HCT116 (cell line): ENCODE measurements at regions not wholly inside any gene's neighbourhood (a gene's known extent, or its start where the extent isn't known, plus 50 kb on each side); places are given as distances from the start of the nearest gene placed in this dataset.

ENCODE experiments used
- ATAC-seq: fragments of 200-7000 bp; cut with Tn5 transposase; 2 replicates; pipeline ENCODE4 v1.9.1; 2020; ENCODE audit warnings: mild to moderate bottlenecking, moderate library complexity
- BruUV-seq: library from RNA; stranded (reverse); fragments of 400-500 nt; replicated peaks from 2 replicates; lab custom pipeline; 2021; lab: Mats Ljungman, UMichigan
- CTCF ChIA-PET: fragments of 300-600 bp; sonication (Branson Sonifier 250); formaldehyde crosslinking; loops from one replicate; lab custom pipeline; 2021; ENCODE audit warnings: antibody characterized with exemption; lab: Charles Lee
- POLR2A ChIA-PET: fragments of 300-600, 350-600 bp; sonication (Branson Sonifier 250); formaldehyde crosslinking; loops from one replicate; lab custom pipeline; 2021; ENCODE audit warnings: antibody characterized with exemption; lab: Charles Lee
- RAD21 ChIA-PET, 2 experiments: fragments of 300-600 bp; sonication (Branson Sonifier 250); formaldehyde crosslinking; loops; one replicate each; lab custom pipeline; 2023; ENCODE audit warnings: low total read pairs in 2 of 2; ENCODE audit not compliant: uncharacterized antibody in 2 of 2, unreplicated experiment in 2 of 2, low non-redundant PET in 1 of 2; lab: Charles Lee
- DNase-seq: peaks from one replicate; pipeline ENCODE4 v3.0.0-alpha.2; 2010; ENCODE audit warnings: low read depth, low spot score
- H2AFZ ChIP-seq: fragments of 200-600 bp; shearing (Covaris generic), sonication (generic); 2 replicates; pipeline ENCODE4 v1.6.1; 2017; ENCODE audit warnings: low read depth, mixed run types, mixed read lengths, antibody characterized with exemption, low read length; ENCODE audit not compliant: poor library complexity, severe bottlenecking
- H3K27ac ChIP-seq: 2 replicates; pipeline ENCODE4 v1.5.1; 2012; ENCODE audit warnings: low read depth, low read length
- H3K27me3 ChIP-seq: fragments of 200-600 bp; sonication (generic); 2 replicates; pipeline ENCODE4 v1.6.1; 2016; ENCODE audit warnings: mixed run types, low read length, mixed read lengths; ENCODE audit not compliant: insufficient read depth
- H3K36me3 ChIP-seq, 2 experiments: fragments of 200-500 bp in 1 of 2; fragments of 200-600 bp in 1 of 2; sonication (Bioruptor generic) in 1 of 2; sonication (generic) in 1 of 2; 2 replicates each; pipeline versions ENCODE4 v1.5.1 to v1.6.1; 2014 to 2016; ENCODE audit warnings: low read length in 2 of 2, inconsistent platforms in 1 of 2, mixed read lengths in 1 of 2, mixed run types in 1 of 2; ENCODE audit not compliant: insufficient read depth in 2 of 2, control insufficient read depth in 1 of 2
- H3K4me1 ChIP-seq, 2 experiments: fragments of 200-600 bp in 1 of 2; sonication (generic) in 1 of 2; 2 replicates each; pipeline versions ENCODE4 v1.5.1 to v1.6.1; 2012 to 2017; ENCODE audit warnings: low read length in 2 of 2, inconsistent platforms in 1 of 2, mild to moderate bottlenecking in 1 of 2, mixed read lengths in 1 of 2, mixed run types in 1 of 2, moderate library complexity in 1 of 2; ENCODE audit not compliant: insufficient read depth in 2 of 2, control insufficient read depth in 1 of 2
- H3K4me2 ChIP-seq: fragments of 200-600 bp; sonication (generic); 2 replicates; pipeline ENCODE4 v1.6.1; 2017; ENCODE audit warnings: mixed run types, low read length, mixed read lengths
- H3K4me3 ChIP-seq, 2 experiments: fragments of 200-600 bp in 1 of 2; sonication (generic) in 1 of 2; replicated peaks in 1 of 2; 2 replicates each; pipeline ENCODE4 v1.5.1; 2011 to 2016; ENCODE audit warnings: low read length in 2 of 2, control low read depth in 1 of 2, low read depth in 1 of 2, mild to moderate bottlenecking in 1 of 2, mixed read lengths in 1 of 2, mixed run types in 1 of 2
- H3K79me2 ChIP-seq: fragments of 200-600 bp; sonication (generic); 2 replicates; pipeline ENCODE4 v1.6.1; 2017; ENCODE audit warnings: mild to moderate bottlenecking, mixed run types, low read length, moderate library complexity, mixed read lengths; ENCODE audit not compliant: insufficient read depth
- H3K9ac ChIP-seq: fragments of 200-600 bp; sonication (generic); 2 replicates; pipeline ENCODE4 v1.6.1; 2016; ENCODE audit warnings: low read length, mixed read lengths
- H3K9me2 ChIP-seq: fragments of 200-600 bp; sonication (generic), shearing (Covaris generic); 2 replicates; pipeline ENCODE4 v1.6.1; 2017; ENCODE audit warnings: mixed run types, mild to moderate bottlenecking, moderate library complexity; ENCODE audit not compliant: insufficient read depth
- H3K9me3 ChIP-seq, 2 experiments: fragments of 200-500 bp in 1 of 2; fragments of 200-600 bp in 1 of 2; sonication (Bioruptor generic) in 1 of 2; sonication (generic) in 1 of 2; 2 replicates each; pipeline ENCODE4 v1.6.1; 2014 to 2017; ENCODE audit warnings: low read length in 2 of 2, mixed read lengths in 2 of 2, inconsistent platforms in 1 of 2, low read depth in 1 of 2, mild to moderate bottlenecking in 1 of 2, mixed run types in 1 of 2, moderate library complexity in 1 of 2; ENCODE audit not compliant: control insufficient read depth in 1 of 2, insufficient read depth in 1 of 2
- H4K20me1 ChIP-seq: fragments of 200-600 bp; sonication (generic), shearing (Covaris generic); 2 replicates; pipeline ENCODE4 v1.6.1; 2017; ENCODE audit warnings: mixed run types, mild to moderate bottlenecking, moderate library complexity; ENCODE audit not compliant: insufficient read depth
- CEBPB ChIP-seq: IDR thresholded peaks from 2 replicates; pipeline ENCODE4 v1.6.1; 2012; ENCODE audit warnings: low read depth
- CTCF ChIP-seq, 3 experiments: fragments of 200-600 bp in 1 of 3; sonication (generic) in 1 of 3; IDR thresholded peaks in 2 of 3; conservative IDR thresholded peaks in 1 of 3; 2 replicates each; pipeline ENCODE4 v1.5.1; 2012 to 2017; ENCODE audit warnings: low read depth in 2 of 3, low read length in 2 of 3, antibody characterized with exemption in 1 of 3, borderline replicate concordance in 1 of 3, control low read depth in 1 of 3, mild to moderate bottlenecking in 1 of 3, mixed read lengths in 1 of 3, mixed run types in 1 of 3, moderate library complexity in 1 of 3; ENCODE audit not compliant: insufficient read depth in 1 of 3
- EGR1 ChIP-seq: IDR thresholded peaks from 2 replicates; pipeline ENCODE4 v1.6.1; 2012; ENCODE audit warnings: low read depth
- EZH2phosphoT487 ChIP-seq: fragments of 200-600 bp; IDR thresholded peaks from 2 replicates; pipeline ENCODE4 v1.6.1; 2018; ENCODE audit warnings: antibody characterized with exemption, borderline replicate concordance
- POLR2A ChIP-seq: IDR thresholded peaks from 2 replicates; pipeline ENCODE4 v1.7.0; 2011; ENCODE audit warnings: borderline replicate concordance; ENCODE audit not compliant: insufficient read depth, insufficient read length; ENCODE audit errors: extremely low read depth
- RAD21 ChIP-seq: IDR thresholded peaks from 2 replicates; pipeline ENCODE4 v1.6.1; 2012; ENCODE audit warnings: low read depth, mild to moderate bottlenecking
- SIN3A ChIP-seq: IDR thresholded peaks from 2 replicates; pipeline ENCODE4 v1.6.1; 2012; ENCODE audit warnings: low read depth
- SP1 ChIP-seq: IDR thresholded peaks from 2 replicates; pipeline ENCODE4 v1.6.1; 2012; ENCODE audit warnings: low read depth
- ZFX ChIP-seq: fragments of 450-650 bp; IDR thresholded peaks from 2 replicates; pipeline ENCODE4 v1.6.1; 2017
- intact Hi-C: fragments of 100-400 bp; cut with micrococcal nuclease; formaldehyde crosslinking; loops from 2 replicates; pipeline ENCODE4 v1.10.0; 2022
- TF ChIP-seq, protein P1 (sequence below): IDR thresholded peaks from 2 replicates; pipeline ENCODE4 v1.6.1; 2012; ENCODE audit warnings: low read depth

- DNase-seq (no peak), ATAC-seq (no peak)
- BruUV-seq, result no TSS peak
- no peaks in the 10 kb centered on the region for H3K79me2 ChIP-seq
- no peak overlapping the region for H2AFZ ChIP-seq
- H3K36me3 ChIP-seq, result no peaks in the 10 kb centered on the region
- TF ChIP-seq EZH2phosphoT487 (no peak), RAD21 (no peak)
- TF ChIP-seq, protein P1, sequence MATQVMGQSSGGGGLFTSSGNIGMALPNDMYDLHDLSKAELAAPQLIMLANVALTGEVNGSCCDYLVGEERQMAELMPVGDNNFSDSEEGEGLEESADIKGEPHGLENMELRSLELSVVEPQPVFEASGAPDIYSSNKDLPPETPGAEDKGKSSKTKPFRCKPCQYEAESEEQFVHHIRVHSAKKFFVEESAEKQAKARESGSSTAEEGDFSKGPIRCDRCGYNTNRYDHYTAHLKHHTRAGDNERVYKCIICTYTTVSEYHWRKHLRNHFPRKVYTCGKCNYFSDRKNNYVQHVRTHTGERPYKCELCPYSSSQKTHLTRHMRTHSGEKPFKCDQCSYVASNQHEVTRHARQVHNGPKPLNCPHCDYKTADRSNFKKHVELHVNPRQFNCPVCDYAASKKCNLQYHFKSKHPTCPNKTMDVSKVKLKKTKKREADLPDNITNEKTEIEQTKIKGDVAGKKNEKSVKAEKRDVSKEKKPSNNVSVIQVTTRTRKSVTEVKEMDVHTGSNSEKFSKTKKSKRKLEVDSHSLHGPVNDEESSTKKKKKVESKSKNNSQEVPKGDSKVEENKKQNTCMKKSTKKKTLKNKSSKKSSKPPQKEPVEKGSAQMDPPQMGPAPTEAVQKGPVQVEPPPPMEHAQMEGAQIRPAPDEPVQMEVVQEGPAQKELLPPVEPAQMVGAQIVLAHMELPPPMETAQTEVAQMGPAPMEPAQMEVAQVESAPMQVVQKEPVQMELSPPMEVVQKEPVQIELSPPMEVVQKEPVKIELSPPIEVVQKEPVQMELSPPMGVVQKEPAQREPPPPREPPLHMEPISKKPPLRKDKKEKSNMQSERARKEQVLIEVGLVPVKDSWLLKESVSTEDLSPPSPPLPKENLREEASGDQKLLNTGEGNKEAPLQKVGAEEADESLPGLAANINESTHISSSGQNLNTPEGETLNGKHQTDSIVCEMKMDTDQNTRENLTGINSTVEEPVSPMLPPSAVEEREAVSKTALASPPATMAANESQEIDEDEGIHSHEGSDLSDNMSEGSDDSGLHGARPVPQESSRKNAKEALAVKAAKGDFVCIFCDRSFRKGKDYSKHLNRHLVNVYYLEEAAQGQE, result no peak
- H3K27ac ChIP-seq, result no peak overlapping the region
- no peaks in the 10 kb centered on the region for H3K9me2 ChIP-seq
- no peak overlapping the region for H3K9ac ChIP-seq
- no peaks in the 10 kb centered on the region for H3K4me1 ChIP-seq
- RAD21 ChIA-PET, result no interaction called here
- no peak overlapping the region for H3K4me3 ChIP-seq
- H4K20me1 ChIP-seq, result no peaks in the 10 kb centered on the region
- H3K4me2 ChIP-seq, result no peak overlapping the region
- H3K9me3 ChIP-seq, result no peaks in the 10 kb centered on the region
- POLR2A ChIA-PET, result no interaction called here
- no peaks in the 10 kb centered on the region for H3K27me3 ChIP-seq
- CTCF ChIA-PET, result no interaction called here
- intact Hi-C loops, result no loop called here
These were observed 283.2 kb downstream of the MREG start for GRCh38 chr2:215729985-215730620.

GRCh38 chr2:215728504-215729065, 284.8 kb downstream of the MREG start:
- Histone ChIP-seq H3K4me2 (no peak overlapping the region), H4K20me1 (no peaks in the 10 kb centered on the region), H3K79me2 (no peaks in the 10 kb centered on the region), H3K27me3 (no peaks in the 10 kb centered on the region), H3K27ac (no peak overlapping the region), H3K9me3 (no peaks in the 10 kb centered on the region), H3K9me2 (no peaks in the 10 kb centered on the region), H3K4me1 (no peaks in the 10 kb centered on the region), H3K9ac (no peak overlapping the region), H2AFZ (no peak overlapping the region), H3K36me3 (no peaks in the 10 kb centered on the region), H3K4me3 (no peak overlapping the region)
- no peak for ATAC-seq
- DNase-seq, result no peak
- no TSS peak for BruUV-seq
- intact Hi-C loops, result no loop called here
- CTCF ChIA-PET, result no interaction called here
- POLR2A ChIA-PET, result no interaction called here
- RAD21 ChIA-PET, result no interaction called here
- TF ChIP-seq POLR2A (no peak), SIN3A (no peak), EGR1 (no peak), EZH2phosphoT487 (no peak), ZFX (no peak), CTCF (IDR thresholded peaks at IDR 0.05 in 2 of 3, conservative IDR thresholded peaks at IDR 0.05 in 1 of 3; ENCODE audit: borderline replicate concordance in 1 of 3, insufficient read depth in 1 of 3, low read depth in 2 of 3, low read length in 2 of 3) (no peak), SP1 (no peak), CEBPB (no peak)
- TF ChIP-seq, protein P1, result no peak
